ENCODE measurements at regions not wholly inside any gene's neighbourhood (a gene's known extent, or its start where the extent isn't known, plus 50 kb on each side); places are given as distances from the start of the nearest gene placed in this dataset.

- Mint-ChIP-seq H3K4me3 (no peak overlapping the region), H3K27ac (no peak overlapping the region), H3K4me1 (no peaks in the 10 kb centered on the region), H3K27me3 (no peaks in the 10 kb centered on the region), H3K36me3 (no peaks in the 10 kb centered on the region), H3K9me3 (peaks cover 9% of the 10 kb centered on the region)
Measured at GRCh38 chr21:27146268-27146667, 179.4 kb upstream of the ADAMTS5 start.

- no peaks in the 10 kb centered on the region for H3K4me1 Mint-ChIP-seq
- H3K27ac Mint-ChIP-seq = no peak overlapping the region
- no peaks in the 10 kb centered on the region for H3K27me3 Mint-ChIP-seq
- H3K4me3 Mint-ChIP-seq = no peak overlapping the region
- H3K36me3 Mint-ChIP-seq = no peaks in the 10 kb centered on the region
- H3K9me3 Mint-ChIP-seq = peaks cover 9% of the 10 kb centered on the region
Measured at GRCh38 chr21:27145134-27145798, 178.4 kb upstream of the ADAMTS5 start.

DNA sequence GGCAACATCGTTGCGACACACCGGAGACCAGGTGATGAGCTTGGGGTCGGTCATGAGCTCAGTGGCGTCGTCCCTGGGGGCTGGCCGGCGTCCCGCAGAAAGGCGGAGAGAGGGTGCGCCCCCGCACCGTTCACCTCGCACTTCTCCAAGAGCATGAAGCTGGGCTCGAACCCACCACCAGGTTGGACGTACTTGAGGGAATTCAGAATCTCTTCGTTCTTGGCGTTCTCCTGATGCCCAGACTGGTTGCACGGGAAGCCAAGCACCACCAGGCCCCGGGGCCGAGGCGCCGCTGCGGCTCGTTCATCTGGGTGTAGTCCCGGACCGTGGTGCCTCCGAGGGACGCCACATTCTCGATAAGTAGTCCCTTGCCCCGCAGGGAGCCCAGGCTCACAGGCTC is 176.6 kb upstream of the ADAMTS5 start:
- no peaks in the 10 kb centered on the region for H3K4me1 Mint-ChIP-seq
- no peak overlapping the region for H3K4me3 Mint-ChIP-seq
- H3K36me3 Mint-ChIP-seq = no peaks in the 10 kb centered on the region
- peaks cover 7% of the 10 kb centered on the region for H3K9me3 Mint-ChIP-seq
- no peak overlapping the region for H3K27ac Mint-ChIP-seq
- no peaks in the 10 kb centered on the region for H3K27me3 Mint-ChIP-seq

- H3K27me3 Mint-ChIP-seq = no peaks in the 10 kb centered on the region
- H3K9me3 Mint-ChIP-seq = no peaks in the 10 kb centered on the region
- no peak overlapping the region for H3K27ac Mint-ChIP-seq
- H3K4me1 Mint-ChIP-seq = no peaks in the 10 kb centered on the region
- H3K4me3 Mint-ChIP-seq = no peak overlapping the region
- no peaks in the 10 kb centered on the region for H3K36me3 Mint-ChIP-seq
Measured at GRCh38 chr21:27139526-27139925, 172.6 kb upstream of the ADAMTS5 start.

GRCh38 chr21:27134516-27134915 is 167.6 kb upstream of the ADAMTS5 start:
- H3K27ac Mint-ChIP-seq = no peak overlapping the region
- H3K9me3 Mint-ChIP-seq = no peaks in the 10 kb centered on the region
- H3K27me3 Mint-ChIP-seq = no peaks in the 10 kb centered on the region
- H3K4me1 Mint-ChIP-seq = no peaks in the 10 kb centered on the region
- no peaks in the 10 kb centered on the region for H3K36me3 Mint-ChIP-seq
- no peak overlapping the region for H3K4me3 Mint-ChIP-seq

DNA sequence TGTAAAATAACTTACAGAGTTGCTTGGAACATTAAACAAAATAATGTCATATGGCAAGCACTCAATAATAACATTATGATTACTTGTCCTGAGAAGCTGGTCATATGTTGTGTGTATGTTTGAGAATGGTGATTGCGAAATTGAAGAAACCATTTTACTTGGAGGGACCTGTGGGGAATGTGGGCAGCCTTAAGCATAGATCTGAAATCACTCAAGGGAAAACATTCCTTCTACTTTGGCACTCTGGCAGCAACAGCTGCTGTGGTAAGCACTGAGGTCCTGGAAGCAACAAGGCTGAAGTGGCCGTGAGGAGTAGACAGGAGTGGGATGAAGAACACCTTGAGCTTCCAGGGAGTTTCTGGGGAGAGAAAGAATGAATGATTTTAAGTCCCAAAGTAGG is 165.4 kb upstream of the ADAMTS5 start:
- H3K27me3 Mint-ChIP-seq = no peaks in the 10 kb centered on the region
- no peaks in the 10 kb centered on the region for H3K4me1 Mint-ChIP-seq
- peaks cover 5% of the 10 kb centered on the region for H3K9me3 Mint-ChIP-seq
- H3K4me3 Mint-ChIP-seq = no peak overlapping the region
- no peak overlapping the region for H3K27ac Mint-ChIP-seq
- H3K36me3 Mint-ChIP-seq = no peaks in the 10 kb centered on the region

DNA sequence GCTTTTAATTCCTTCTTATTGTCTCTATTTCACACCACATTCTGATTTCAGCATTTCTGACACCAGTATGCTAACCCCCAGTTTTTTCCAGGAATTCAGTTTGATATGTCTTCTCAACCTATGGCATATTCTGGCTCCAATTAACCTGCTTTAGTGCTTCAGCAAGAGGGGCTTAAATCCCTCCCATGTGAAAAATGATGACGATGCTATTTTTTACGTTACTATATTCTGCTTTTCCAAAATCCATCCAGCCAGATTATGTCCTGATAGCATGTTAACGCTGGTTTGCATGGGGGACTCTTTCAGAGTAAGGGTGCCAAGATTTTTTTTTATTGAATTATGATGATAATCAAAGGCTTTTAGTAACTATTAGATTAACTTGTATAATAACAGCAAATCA is 163.3 kb upstream of the ADAMTS5 start:
- Mint-ChIP-seq H3K36me3 (no peaks in the 10 kb centered on the region), H3K4me3 (no peak overlapping the region), H3K27ac (no peak overlapping the region), H3K4me1 (no peaks in the 10 kb centered on the region), H3K27me3 (no peaks in the 10 kb centered on the region), H3K9me3 (peaks cover 10% of the 10 kb centered on the region)

DNA sequence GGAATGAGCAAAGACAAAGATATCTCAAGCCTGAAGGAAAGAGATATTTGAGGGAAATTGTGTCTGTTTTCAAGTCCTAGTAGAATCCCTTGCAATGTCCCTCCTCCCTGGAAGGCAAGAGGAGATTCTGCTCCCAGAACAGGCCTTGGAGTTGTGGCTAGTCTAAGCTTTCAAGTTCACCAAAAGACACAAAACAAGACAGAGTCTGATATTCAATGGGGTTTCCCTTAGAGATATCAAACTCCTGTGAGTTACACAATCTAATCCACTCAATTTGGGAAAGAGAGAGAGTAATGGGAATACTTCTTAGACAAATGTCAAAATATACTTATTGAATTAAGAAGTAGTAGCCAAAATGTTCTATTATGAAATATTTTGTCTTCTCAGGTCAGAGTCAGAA is 162.8 kb upstream of the ADAMTS5 start:
- no peaks in the 10 kb centered on the region for H3K36me3 Mint-ChIP-seq
- H3K4me1 Mint-ChIP-seq = no peaks in the 10 kb centered on the region
- no peak overlapping the region for H3K4me3 Mint-ChIP-seq
- H3K9me3 Mint-ChIP-seq = peaks cover 10% of the 10 kb centered on the region
- no peak overlapping the region for H3K27ac Mint-ChIP-seq
- no peaks in the 10 kb centered on the region for H3K27me3 Mint-ChIP-seq

- H3K9me3 Mint-ChIP-seq = peaks cover 10% of the 10 kb centered on the region
- H3K27me3 Mint-ChIP-seq = no peaks in the 10 kb centered on the region
- no peaks in the 10 kb centered on the region for H3K4me1 Mint-ChIP-seq
- no peaks in the 10 kb centered on the region for H3K36me3 Mint-ChIP-seq
- no peak overlapping the region for H3K4me3 Mint-ChIP-seq
- H3K27ac Mint-ChIP-seq = no peak overlapping the region
Measured at GRCh38 chr21:27129215-27129614, 162.3 kb upstream of the ADAMTS5 start.

- Mint-ChIP-seq H3K27ac (no peak overlapping the region), H3K36me3 (no peaks in the 10 kb centered on the region), H3K4me1 (no peaks in the 10 kb centered on the region), H3K4me3 (no peak overlapping the region), H3K9me3 (peaks cover 10% of the 10 kb centered on the region), H3K27me3 (no peaks in the 10 kb centered on the region)
Measured at GRCh38 chr21:27126140-27126539, 159.3 kb upstream of the ADAMTS5 start.

DNA sequence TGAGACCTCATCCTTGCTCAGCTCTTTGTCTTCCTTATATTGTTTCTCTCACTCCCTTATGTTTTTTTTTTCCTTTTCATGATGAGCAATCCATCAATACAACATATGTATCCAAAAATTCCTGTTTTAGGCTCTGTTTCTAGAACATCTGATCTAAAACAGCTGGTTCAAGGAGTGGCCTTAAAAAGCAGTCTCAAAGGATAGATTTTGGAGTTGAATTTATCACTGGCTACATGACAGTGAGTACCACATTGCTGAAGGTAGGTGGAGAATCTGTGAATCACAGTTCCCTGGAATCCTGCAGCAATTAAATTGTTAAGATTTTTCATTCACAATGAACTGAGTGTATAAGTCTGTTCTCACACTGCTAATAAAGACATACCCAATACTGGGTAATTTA is 155.8 kb upstream of the ADAMTS5 start:
- H3K27ac Mint-ChIP-seq = no peak overlapping the region
- no peak overlapping the region for H3K4me3 Mint-ChIP-seq
- no peaks in the 10 kb centered on the region for H3K27me3 Mint-ChIP-seq
- H3K4me1 Mint-ChIP-seq = no peaks in the 10 kb centered on the region
- no peaks in the 10 kb centered on the region for H3K36me3 Mint-ChIP-seq
- H3K9me3 Mint-ChIP-seq = peaks cover 5% of the 10 kb centered on the region

DNA sequence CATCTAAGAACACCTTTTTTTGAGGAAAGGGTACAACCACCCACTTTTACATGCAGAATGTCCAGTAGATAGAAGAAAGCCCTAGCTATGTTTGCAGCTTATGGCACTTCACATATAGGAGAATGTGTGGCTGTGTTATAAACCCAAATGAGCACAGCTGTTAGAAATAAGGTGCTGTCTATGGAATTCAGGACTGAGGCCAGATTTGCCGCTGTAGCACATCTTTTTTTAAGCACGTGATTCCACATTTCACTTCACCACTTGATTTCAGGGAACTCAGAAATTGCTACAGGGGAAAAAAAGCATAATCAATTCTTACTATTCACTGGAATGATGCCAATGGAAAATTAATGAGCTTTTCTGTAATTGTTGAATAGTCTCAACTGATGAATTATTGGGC is 147.2 kb upstream of the ADAMTS5 start:
- Mint-ChIP-seq H3K27ac (no peak overlapping the region), H3K9me3 (no peaks in the 10 kb centered on the region), H3K4me3 (no peak overlapping the region), H3K4me1 (no peaks in the 10 kb centered on the region), H3K27me3 (no peaks in the 10 kb centered on the region), H3K36me3 (no peaks in the 10 kb centered on the region)

DNA sequence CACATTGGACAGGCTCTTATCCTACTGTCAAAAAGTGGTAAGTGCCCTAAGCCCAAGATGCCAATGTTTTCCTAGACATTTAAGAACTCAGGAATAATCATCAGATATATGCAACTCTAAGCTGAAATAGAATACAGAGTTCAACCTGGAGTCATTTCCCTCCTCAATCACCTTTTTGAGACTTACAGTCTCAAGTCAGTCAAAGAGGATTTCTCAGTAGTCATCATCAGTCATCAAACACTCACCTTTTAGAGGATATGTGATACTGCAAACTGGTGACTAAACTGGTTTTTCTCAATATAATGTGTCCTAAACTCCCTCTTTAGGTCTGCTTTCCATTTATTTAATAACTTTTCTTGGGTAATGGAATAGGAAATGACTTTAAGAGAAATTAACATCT is 145.3 kb upstream of the ADAMTS5 start:
- Mint-ChIP-seq H3K36me3 (no peaks in the 10 kb centered on the region), H3K4me1 (no peaks in the 10 kb centered on the region), H3K9me3 (no peaks in the 10 kb centered on the region), H3K4me3 (no peak overlapping the region), H3K27me3 (no peaks in the 10 kb centered on the region), H3K27ac (no peak overlapping the region)

- Mint-ChIP-seq H3K9me3 (no peaks in the 10 kb centered on the region), H3K27me3 (no peaks in the 10 kb centered on the region), H3K27ac (no peak overlapping the region), H3K4me3 (no peak overlapping the region), H3K36me3 (no peaks in the 10 kb centered on the region), H3K4me1 (no peaks in the 10 kb centered on the region)
Measured at GRCh38 chr21:27110956-27111355, 144.1 kb upstream of the ADAMTS5 start.

- no peaks in the 10 kb centered on the region for H3K36me3 Mint-ChIP-seq
- H3K4me1 Mint-ChIP-seq = no peaks in the 10 kb centered on the region
Measured at GRCh38 chr21:27108701-27109100, 141.8 kb upstream of the ADAMTS5 start.

GRCh38 chr21:27108228-27108627 is 141.3 kb upstream of the ADAMTS5 start:
- no peaks in the 10 kb centered on the region for H3K27me3 Mint-ChIP-seq
- no peaks in the 10 kb centered on the region for H3K4me1 Mint-ChIP-seq

More at GRCh38 chr21:27108701-27109100, 141.8 kb upstream of the ADAMTS5 start:
- Mint-ChIP-seq H3K9me3 (no peaks in the 10 kb centered on the region), H3K27me3 (no peaks in the 10 kb centered on the region), H3K4me3 (no peak overlapping the region), H3K27ac (no peak overlapping the region)

GRCh38 chr21:27104846-27105431 is 138.1 kb upstream of the ADAMTS5 start:
- H3K9me3 Mint-ChIP-seq = no peaks in the 10 kb centered on the region
- no peaks in the 10 kb centered on the region for H3K36me3 Mint-ChIP-seq
- H3K27me3 Mint-ChIP-seq = no peaks in the 10 kb centered on the region
- H3K4me1 Mint-ChIP-seq = no peaks in the 10 kb centered on the region
- H3K27ac Mint-ChIP-seq = no peak overlapping the region
- H3K4me3 Mint-ChIP-seq = no peak overlapping the region

More at GRCh38 chr21:27108228-27108627, 141.3 kb upstream of the ADAMTS5 start:
- Mint-ChIP-seq H3K36me3 (no peaks in the 10 kb centered on the region), H3K4me3 (no peak overlapping the region), H3K9me3 (no peaks in the 10 kb centered on the region), H3K27ac (no peak overlapping the region)

Measured in activated naive CD4-positive, alpha-beta T cell treated with anti-CD3 and anti-CD28 coated beads, Interleukin-2, amount 50 U/mL, for 24 hours (primary cell).